ENCODE measurements at regions not wholly inside any gene's neighbourhood (a gene's known extent, or its start where the extent isn't known, plus 50 kb on each side); places are given as distances from the start of the nearest gene placed in this dataset.

- no peak for TF ChIP-seq CTCF (IDR thresholded peaks at IDR 0.05)
- TF ChIP-seq POLR2A (IDR thresholded peaks at IDR 0.05): no peak
Observed at GRCh38 chr1:100616121-100616621, 78.2 kb downstream of the GPR88 start.
